DND-41 (cell line): ENCODE measurements at regions not wholly inside any gene's neighbourhood (a gene's known extent, or its start where the extent isn't known, plus 50 kb on each side); places are given as distances from the start of the nearest gene placed in this dataset.

ENCODE experiments used
- ATAC-seq: fragments of 200-7000 bp; cut with Tn5 transposase; 3 replicates; pipeline ENCODE4 v1.9.1; 2021; ENCODE audit warnings: low read depth; ENCODE audit not compliant: insufficient read depth
- DNase-seq: peaks from one replicate; pipeline ENCODE4 v3.0.0-alpha.2; 2020
- H2AFZ ChIP-seq: 2 replicates; pipeline ENCODE4 v1.6.0; 2012; ENCODE audit warnings: low read depth, low read length
- H3K27ac ChIP-seq: 2 replicates; pipeline ENCODE4 v1.5.1; 2012; ENCODE audit warnings: low read length, inconsistent platforms
- H3K27me3 ChIP-seq: fragments of 200-600 bp; sonication (generic); 2 replicates; pipeline ENCODE4 v1.6.0; 2012; ENCODE audit warnings: low read length, mild to moderate bottlenecking, inconsistent platforms; ENCODE audit not compliant: insufficient read depth, poor library complexity
- H3K36me3 ChIP-seq: 2 replicates; pipeline ENCODE4 v1.5.1; 2012; ENCODE audit warnings: low read length, inconsistent platforms; ENCODE audit not compliant: insufficient read depth
- H3K4me1 ChIP-seq: 2 replicates; pipeline ENCODE4 v1.5.1; 2012; ENCODE audit warnings: mild to moderate bottlenecking, low read length; ENCODE audit not compliant: insufficient read depth
- H3K4me2 ChIP-seq: 2 replicates; pipeline ENCODE4 v1.6.0; 2012; ENCODE audit warnings: mild to moderate bottlenecking, moderate library complexity, low read length, inconsistent platforms; ENCODE audit not compliant: insufficient read depth
- H3K4me3 ChIP-seq, 2 experiments: fragments of 200-600 bp in 1 of 2; shearing (Covaris generic) in 1 of 2; 2 replicates each; pipeline ENCODE4 v1.5.1; 2012 to 2016; ENCODE audit warnings: inconsistent platforms in 2 of 2, low read length in 2 of 2, mild to moderate bottlenecking in 2 of 2, low read depth in 1 of 2, moderate library complexity in 1 of 2
- H3K79me2 ChIP-seq: 2 replicates; pipeline ENCODE4 v1.6.0; 2012; ENCODE audit warnings: low read length, inconsistent platforms; ENCODE audit not compliant: insufficient read depth
- H3K9ac ChIP-seq: 2 replicates; pipeline ENCODE4 v1.6.0; 2012; ENCODE audit warnings: low read depth, mild to moderate bottlenecking, inconsistent platforms, low read length, moderate library complexity
- H3K9me3 ChIP-seq: 2 replicates; pipeline ENCODE4 v1.5.1; 2012; ENCODE audit warnings: low read length, moderate library complexity, mild to moderate bottlenecking, inconsistent platforms; ENCODE audit not compliant: insufficient read depth, severe bottlenecking
- H4K20me1 ChIP-seq: 2 replicates; pipeline ENCODE4 v1.6.0; 2012; ENCODE audit warnings: low read length; ENCODE audit not compliant: insufficient read depth
- CTCF ChIP-seq: IDR thresholded peaks from 2 replicates; pipeline ENCODE4 v1.5.1; 2012; ENCODE audit warnings: borderline replicate concordance, low read length, moderate library complexity, mild to moderate bottlenecking; ENCODE audit not compliant: poor library complexity, severe bottlenecking; ENCODE audit errors: extremely low read depth
- EZH2 ChIP-seq: IDR thresholded peaks from 3 replicates; pipeline ENCODE4 v1.6.1; 2012; ENCODE audit warnings: borderline replicate concordance, low read depth, mild to moderate bottlenecking, moderate library complexity, low read length, inconsistent platforms; ENCODE audit not compliant: severe bottlenecking

DNA sequence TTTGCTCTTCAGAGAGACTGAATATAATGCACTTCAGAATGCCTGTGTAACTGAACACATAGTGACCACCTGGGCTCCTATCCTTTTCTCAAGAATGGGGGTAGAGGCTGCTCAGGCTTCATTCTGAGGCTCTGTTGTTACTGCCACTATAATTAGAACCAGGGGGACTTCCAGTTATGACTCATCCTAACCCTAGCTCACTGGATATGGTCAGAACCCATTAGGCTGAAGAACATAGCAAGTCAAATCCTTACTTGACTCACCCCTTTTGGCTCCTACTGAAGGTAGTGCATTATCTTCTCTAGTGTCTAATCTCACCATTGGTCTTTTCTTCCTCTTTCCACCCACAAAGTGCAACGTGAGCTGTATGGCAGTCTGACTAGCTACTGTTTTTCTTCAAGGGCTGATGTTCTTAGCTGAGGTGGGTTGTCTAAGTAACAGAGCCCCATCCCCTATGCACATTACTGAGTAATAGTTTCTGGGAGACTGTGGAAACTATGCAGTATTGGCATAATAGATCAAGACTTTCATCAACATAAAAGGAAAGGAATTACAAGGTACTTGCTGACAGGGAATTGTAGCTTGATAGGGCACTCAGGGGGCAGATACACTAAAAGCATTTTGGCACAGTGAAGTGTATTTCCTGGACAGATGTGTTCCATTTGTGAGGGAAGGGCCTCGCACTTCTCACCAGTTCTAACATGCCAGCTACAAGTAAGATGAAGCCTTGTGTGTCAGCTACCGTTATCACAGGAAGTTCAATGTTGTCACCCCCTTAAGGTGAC lies 431.0 kb upstream of the MEF2C start:
- no peak overlapping the region for H3K9ac ChIP-seq
- no peak overlapping the region for H3K4me2 ChIP-seq
- H3K9me3 ChIP-seq = no peaks in the 10 kb centered on the region
- H3K27me3 ChIP-seq = no peaks in the 10 kb centered on the region
- H3K27ac ChIP-seq = no peak overlapping the region
- H3K79me2 ChIP-seq = no peaks in the 10 kb centered on the region
- no peaks in the 10 kb centered on the region for H4K20me1 ChIP-seq
- H3K36me3 ChIP-seq = no peaks in the 10 kb centered on the region
- no peak for DNase-seq
- no peak for ATAC-seq
- no peak overlapping the region for H2AFZ ChIP-seq
- no peaks in the 10 kb centered on the region for H3K4me1 ChIP-seq
- no peak for TF ChIP-seq EZH2
- no peak for TF ChIP-seq CTCF
- H3K4me3 ChIP-seq = no peak overlapping the region

DNA sequence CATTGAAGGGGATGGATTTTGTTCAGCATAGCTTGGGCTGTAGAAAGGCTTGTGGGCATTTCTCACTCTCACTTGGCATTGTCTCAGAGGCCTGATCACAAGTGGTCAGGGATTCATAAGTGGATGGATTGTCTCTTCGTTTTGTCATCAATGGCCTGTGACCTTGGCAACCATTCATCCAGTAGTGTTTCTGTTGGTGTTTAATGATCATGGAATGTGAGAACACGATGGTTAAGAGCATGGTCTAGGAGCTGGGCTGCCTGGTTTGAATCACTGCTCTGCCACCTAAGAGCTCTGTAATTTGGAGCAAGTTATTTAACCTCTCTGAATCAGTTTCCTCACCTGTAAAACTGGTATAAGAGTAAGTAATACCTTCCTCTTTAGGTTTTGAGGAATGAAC lies 430.1 kb upstream of the MEF2C start:
- Histone ChIP-seq H3K9me3 (no peaks in the 10 kb centered on the region), H3K4me1 (no peaks in the 10 kb centered on the region), H4K20me1 (no peaks in the 10 kb centered on the region), H3K4me3 (no peak overlapping the region), H2AFZ (no peak overlapping the region), H3K9ac (no peak overlapping the region), H3K79me2 (no peaks in the 10 kb centered on the region), H3K4me2 (no peak overlapping the region), H3K27ac (no peak overlapping the region), H3K36me3 (no peaks in the 10 kb centered on the region), H3K27me3 (no peaks in the 10 kb centered on the region)
- no peak for ATAC-seq
- TF ChIP-seq CTCF (no peak), EZH2 (no peak)
- DNase-seq = no peak

GRCh38 chr5:89309268-89309667 lies 426.3 kb upstream of the MEF2C start:
- H3K36me3 ChIP-seq = no peaks in the 10 kb centered on the region
- no peaks in the 10 kb centered on the region for H3K27me3 ChIP-seq
- ATAC-seq (no peak), DNase-seq (no peak)
- no peaks in the 10 kb centered on the region for H3K4me1 ChIP-seq
- no peaks in the 10 kb centered on the region for H4K20me1 ChIP-seq
- no peaks in the 10 kb centered on the region for H3K79me2 ChIP-seq
- H3K4me2 ChIP-seq = no peak overlapping the region
- no peak overlapping the region for H3K9ac ChIP-seq
- H2AFZ ChIP-seq = no peak overlapping the region
- no peak overlapping the region for H3K4me3 ChIP-seq
- H3K9me3 ChIP-seq = no peaks in the 10 kb centered on the region
- no peak overlapping the region for H3K27ac ChIP-seq
- TF ChIP-seq EZH2 (no peak), CTCF (no peak)

GRCh38 chr5:89308606-89309040 lies 425.6 kb upstream of the MEF2C start:
- Histone ChIP-seq H3K27me3 (no peaks in the 10 kb centered on the region), H4K20me1 (no peaks in the 10 kb centered on the region), H3K27ac (no peak overlapping the region), H3K36me3 (no peaks in the 10 kb centered on the region), H2AFZ (no peak overlapping the region), H3K9ac (no peak overlapping the region), H3K4me2 (no peak overlapping the region), H3K4me1 (no peaks in the 10 kb centered on the region), H3K4me3 (no peak overlapping the region), H3K79me2 (no peaks in the 10 kb centered on the region), H3K9me3 (no peaks in the 10 kb centered on the region)
- ATAC-seq = no peak
- TF ChIP-seq EZH2 (no peak), CTCF (no peak)
- no peak for DNase-seq
